ENCODE measurements at regions not wholly inside any gene's neighbourhood (a gene's known extent, or its start where the extent isn't known, plus 50 kb on each side); places are given as distances from the start of the nearest gene placed in this dataset.

DNA sequence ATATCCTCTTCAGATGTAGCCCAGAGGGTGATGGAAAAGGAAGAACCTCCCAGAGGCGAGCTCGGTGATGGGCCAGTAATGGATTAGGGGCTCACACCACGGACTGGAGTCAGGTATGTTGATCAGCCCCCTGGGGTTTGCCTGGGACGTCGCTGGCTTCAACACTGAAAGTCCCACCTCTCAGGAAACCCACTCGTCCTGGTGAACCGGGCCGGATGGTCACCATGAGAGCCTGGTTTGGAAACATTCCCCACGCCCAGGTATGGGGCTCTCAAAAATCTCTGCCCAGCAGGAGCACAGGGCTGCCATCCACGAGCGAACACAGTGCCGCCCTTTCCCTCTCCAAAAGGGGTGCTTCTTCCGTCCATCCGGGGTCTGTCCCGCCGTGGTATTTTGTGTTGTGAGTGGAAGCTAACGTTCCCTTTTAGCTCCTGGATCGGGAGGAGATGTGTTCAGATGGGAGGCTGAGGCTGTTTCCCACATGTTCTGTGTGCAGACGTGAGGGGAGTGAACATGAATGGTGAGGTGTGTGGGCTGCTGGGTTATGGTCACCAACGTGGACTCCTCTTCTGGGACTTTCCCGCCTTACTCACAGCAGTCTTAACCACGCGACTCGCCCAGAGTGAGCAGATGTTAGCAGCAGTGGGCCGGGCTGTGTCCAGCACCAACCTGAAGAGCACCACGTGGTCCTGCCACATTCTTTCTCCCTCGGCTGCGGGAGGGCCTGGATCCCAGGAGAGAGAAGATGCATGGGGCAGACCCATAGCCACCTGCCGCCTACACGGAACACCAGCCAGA is 139.2 kb downstream of the KIF26A start:
- no peak for DNase-seq

DNA sequence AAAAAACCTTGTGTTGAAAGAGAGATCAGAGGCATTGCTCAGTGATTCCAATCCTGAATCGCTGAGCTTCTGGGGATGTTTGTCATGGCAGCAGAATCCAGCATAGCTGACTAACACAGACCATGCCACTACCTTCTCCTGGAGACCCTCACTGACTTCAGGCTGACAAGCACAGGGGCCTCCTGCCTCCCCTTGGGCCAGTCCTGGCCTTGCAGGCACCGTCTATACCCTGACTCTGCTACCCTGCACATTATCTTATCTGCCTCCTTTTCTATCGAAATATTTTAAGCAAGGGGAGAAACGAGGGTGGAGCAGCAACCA is 139.8 kb downstream of the KIF26A start:
- DNase-seq: no peak

DNA sequence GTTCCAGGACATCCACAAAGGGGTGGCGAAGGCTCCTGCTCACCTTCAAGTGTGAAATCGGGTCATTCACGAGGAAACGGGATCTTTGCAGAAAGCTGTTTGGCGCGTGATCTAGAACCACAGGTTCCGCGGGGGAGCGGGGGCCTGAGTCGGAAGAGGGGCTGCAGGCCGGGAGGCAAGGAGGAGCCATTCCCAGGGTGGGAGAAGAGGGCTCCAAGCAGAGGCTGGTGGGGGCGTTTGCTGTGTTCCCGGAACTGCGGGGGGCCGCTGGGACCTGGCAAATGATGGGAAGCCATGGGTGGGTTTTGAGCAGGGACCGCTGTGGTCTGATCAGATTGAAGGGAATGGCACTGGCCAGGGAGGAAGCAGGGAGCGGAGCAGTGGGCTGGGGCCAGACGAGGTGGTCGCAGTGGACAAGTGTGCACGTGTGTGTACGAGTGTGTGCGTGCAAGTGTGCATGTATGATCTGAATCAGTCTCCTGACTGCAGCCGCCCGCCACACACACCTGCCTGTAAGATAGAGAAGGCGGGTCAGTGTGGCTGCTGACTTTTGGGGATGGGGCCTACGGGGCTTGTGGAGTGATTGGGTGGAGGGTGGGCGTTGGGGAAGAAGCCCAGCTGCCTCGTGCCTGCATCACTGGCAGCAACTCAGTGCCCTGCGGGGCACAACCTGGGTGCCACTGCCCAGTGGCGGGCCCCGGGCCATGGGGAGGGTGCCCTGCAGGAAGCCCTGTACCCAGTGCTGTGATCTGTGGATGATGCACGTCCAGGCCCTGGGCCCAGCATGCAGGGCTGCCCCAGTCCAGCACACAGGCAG is 141.9 kb downstream of the KIF26A start:
- DNase-seq: no peak

GRCh38 chr14:104280902-104281767 is 142.7 kb downstream of the KIF26A start:
- DNase-seq: no peak

- DNase-seq: no peak
Observed at GRCh38 chr14:104281768-104282301, 143.4 kb downstream of the KIF26A start.

DNA sequence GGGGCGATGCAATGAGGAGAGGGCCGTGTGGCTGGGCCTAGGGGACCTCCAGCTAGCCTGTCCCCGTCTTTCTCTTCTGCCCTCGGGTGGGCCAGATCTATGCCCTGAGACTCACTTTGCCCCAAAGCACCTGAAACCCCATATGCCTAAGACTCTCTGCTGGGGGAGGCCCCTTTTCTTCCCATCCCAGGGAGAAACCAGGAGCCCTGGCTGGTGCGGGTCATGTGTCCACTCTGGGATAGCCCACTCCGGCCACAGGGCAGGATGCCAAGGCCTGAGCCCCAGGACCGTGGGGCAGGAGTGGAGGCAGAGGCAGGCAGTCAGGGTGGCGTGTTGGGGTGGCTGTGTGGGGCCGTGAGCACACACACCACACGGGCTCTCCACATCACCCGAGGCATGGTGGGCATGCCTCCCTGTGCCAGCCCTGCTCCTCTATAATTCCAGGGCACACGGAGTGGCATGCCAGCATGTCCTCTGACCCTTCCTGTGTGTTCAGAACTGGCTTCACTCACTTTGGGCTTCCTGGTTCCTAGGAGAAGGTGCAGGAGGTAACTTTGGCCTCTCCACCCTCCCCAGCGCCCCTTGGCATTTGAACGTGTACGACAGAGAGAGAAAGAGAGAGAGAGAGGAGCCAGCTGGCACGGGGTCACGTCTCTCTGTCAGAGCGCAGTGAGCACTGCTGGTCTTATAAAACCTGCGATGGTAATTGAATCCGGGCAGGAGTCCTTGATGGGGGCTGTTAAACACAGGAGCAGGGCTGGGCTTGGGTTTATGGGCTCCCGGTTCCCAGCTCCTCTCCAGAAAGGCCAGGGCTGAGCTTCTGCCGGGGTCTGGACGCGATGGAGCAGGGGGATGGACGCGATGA is 144.2 kb downstream of the KIF26A start:
- no peak for DNase-seq

DNA sequence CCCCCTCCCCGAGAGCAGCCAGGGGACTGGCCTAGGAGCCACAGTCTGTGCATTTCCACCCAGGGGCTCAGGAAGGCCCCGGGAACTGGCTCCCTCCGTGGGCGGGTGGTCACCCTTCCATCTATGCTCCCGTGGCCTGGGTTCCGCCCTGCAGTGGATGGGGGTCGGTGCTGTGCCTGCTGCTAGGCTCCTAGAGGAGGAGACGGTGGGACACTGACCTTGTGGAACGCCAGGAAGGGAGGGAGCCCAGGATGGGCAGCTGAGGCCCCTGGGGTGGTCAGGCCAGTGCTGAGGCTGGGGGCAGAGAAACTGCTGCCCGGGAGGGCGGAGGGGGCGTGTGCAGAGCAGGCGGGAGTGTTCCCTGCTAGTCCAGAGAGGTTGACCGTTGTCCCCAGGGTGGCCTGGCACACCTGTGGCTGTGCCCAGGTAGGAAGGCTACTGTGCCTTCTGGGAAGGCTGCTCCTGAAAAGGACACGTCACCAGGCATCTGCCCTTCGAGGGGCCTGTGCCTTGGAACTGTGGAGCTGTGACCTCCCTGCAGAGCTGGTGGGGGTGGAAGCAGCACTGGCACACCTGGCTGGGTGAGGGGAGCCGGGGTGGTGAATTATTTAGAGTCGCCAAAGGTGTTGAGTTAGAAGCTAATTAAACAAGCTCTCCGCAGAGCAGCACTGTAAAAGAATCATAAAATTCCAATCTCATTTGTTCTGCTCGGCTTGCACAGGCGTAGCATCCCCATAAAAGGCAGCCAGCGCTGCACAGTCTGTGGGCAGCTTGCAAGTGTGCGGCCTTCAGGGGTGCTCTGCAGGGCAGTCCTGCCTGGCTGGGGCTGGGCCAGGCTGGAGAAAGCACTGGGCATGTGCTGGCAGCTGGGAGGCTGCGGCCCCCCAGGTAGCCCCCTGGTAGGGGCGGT is 145.1 kb downstream of the KIF26A start:
- no peak for DNase-seq

DNA sequence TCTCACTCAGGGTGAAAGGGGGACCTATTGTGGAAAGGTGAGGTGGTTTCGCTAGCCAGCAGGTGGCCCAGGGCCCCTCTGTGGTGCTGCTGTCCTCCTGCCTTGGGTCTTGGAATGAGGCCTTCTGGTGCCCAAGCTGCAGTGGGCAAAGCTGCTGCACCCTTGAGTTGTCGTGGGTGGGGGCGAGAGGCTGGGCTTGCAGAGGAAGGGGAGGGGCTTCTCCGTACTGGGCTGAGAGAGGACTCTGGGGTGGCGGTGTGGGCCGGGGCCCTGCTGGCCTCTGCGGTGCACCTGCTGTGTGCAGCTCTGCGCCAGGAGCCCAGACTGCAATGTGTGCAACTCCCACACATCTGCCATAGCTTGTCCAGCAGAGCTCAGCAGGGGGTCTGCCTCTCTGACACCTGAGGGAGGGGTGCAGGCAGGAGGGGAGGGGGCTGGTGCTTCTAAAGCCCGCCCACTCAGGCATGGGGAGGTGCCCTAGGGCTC is 145.8 kb downstream of the KIF26A start:
- no peak for DNase-seq

DNA sequence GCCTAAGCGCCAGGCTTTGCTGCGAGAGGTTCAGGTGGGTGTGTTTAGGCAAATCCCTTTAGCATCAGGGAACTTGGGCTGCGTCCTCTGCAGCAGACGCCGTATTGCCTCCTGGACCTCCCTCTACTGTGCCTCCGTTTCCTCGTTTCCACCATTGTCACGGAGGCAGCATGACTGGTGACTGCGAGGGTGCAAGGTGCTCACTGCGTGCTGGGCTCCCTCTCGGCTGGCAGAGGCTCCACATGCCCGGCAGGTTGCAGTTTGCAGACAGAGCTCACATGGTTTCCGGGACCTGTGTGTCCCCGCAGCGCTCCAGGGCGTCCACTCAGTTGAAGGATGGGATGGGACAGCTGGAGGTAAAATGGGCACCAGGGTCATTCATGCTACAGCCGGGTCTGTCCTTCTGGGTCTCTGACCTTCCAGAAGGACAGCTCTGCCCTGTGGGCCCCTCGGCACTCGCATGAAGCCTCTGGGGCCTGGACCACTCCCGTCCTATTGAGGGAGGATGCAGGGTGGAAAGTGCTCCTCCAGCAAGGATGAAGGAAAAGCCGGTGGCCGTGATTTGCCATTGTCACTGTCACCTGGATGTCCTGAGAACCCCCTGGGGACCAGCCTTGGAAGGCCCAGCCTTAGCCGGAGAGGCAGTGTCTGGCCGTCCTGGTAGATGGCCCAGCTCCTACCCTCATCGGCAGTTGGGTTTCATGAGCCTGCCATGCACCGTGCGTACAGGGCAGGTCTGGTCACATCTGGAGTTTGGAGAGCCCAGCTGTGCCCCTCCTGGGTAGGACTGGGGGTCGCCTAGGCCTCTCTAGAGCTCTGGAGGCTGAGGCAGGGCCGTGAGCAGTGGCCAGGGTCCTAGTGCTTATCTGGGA is 146.5 kb downstream of the KIF26A start:
- DNase-seq: no peak

GRCh38 chr14:104285508-104285840 is 147.1 kb downstream of the KIF26A start:
- no peak for DNase-seq

- DNase-seq: no peak
Observed at GRCh38 chr14:104286086-104286485, 147.7 kb downstream of the KIF26A start.

- no peak for DNase-seq
Observed at GRCh38 chr14:104286496-104286895, 148.1 kb downstream of the KIF26A start.

DNA sequence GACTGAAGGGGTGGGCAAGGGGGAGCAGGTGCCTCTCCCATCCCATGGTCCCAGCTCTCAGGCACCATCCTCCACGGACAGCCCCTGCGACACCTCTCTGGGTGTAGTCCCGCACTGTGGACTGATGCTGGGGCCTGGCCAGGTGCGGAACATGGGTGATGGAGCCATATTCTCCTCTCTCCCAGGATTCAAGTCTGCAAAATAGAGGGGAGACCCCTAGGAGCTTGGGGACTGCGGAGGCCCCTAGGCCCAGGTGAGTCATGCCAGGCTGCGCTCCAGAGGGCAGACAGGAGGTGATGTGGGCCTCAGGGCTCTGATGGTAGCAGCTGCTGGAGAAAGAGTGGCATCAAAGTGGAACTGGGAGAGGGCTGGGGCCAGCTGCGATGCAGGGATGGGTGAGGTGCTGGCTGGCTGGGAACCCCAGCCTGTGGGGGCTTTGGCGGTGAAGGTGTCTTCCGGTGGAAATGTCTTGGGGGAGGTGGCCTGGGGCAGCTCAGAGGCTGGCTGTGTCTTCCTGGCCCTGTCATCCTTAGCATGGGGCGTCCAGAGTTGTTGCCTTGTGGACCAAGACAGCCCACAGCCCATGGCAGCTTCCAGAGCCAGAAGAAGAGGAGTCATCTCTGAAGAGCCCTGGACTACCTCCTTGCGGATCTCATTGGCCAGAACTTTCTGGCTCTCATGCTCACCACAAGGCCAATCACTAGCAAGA is 149.1 kb downstream of the KIF26A start:
- no peak for DNase-seq

- DNase-seq: no peak
Observed at GRCh38 chr14:104288272-104288671, 149.9 kb downstream of the KIF26A start.

GRCh38 chr14:104289507-104289906 is 151.1 kb downstream of the KIF26A start:
- DNase-seq: no peak

DNA sequence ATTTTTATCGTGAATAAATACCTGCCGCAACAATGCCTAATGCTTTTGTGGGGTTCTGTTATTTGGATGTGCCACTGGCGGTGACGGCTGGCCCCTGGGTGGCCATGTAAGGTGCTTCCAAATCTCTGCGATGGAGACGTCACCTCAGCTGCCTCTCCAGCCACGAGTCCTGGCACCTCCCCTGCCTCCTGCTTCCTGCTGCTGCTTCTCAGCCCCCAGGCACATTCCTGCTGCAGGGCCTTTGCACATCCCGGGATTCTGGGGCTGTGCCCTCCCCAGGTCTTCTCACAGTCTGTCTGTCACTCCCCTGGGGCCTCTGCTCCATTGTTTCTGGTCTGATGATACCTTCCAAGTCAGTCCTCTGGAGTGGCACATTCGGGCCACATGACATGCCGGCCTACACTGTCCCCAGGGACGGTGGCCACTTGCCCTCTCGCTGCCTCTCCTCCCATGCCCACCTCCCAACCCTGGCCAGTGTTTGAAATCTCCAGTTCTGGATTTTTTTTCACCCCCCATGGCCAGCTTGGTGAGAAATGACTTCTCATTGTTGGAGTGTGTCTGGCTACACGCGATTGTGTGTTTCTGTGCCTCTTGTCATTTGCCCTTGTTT is 151.8 kb downstream of the KIF26A start:
- no peak for DNase-seq

DNA sequence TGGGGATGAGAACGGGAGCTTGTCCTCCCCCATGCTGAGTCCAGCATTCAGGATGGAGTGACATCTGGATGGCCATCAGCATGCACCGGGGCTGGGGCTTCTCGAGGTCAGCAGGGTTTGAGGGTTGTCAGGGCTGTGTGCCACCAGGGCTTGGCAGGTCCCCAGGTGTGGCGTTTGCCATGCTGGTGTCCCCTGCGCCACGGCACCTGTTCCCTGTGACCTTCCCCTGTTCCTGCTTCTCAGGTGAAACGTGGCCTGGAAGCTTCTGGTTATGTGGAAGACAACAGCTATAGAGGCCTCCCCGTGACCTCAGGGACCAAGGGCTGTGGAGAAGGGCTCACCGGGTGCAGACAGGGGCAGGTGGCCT is 152.4 kb downstream of the KIF26A start:
- DNase-seq: no peak

DNA sequence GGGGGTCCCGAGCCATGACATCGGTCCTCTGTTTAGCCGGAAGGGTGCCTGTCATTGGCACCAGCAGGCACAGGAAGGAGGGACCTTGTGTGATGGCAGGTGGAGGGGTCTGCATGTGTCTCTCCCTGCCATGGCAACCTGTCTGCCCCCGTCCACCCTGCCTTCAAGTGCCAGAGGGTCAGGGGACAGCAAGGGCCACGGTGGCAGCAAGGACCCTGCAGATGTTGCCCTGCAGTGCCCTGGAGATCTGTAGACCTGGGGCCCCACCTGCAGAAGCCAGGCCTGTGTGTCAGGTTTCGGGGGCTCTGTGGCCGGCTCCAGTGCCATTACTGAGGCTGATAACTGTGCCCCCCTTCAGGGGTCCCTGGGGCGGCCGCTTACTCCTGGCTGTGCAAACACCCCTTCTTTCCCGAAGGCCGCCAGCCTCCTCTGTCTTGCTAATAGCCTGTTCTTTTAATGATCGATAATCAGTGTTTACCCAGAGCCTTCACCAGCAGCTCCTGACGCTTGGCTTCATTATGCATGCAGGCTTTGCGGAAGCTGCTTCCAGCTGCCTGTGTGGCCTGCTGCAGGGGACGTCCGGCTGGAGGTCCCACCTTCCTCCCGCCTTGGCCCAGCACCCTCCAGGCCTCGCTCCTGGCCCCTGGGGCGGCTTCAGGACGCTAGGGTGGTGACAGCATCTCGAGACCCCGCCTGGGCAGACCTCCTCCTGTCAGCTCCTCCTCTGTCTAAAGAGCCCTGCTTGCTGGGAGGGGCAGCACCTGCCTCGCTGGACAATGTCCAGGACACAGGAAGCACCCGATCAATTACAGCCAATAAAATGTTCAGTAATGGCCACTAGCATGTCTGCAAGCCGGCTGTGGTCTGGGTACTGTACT is 153.0 kb downstream of the KIF26A start:
- no peak for DNase-seq
